ENCODE measurements at regions not wholly inside any gene's neighbourhood (a gene's known extent, or its start where the extent isn't known, plus 50 kb on each side); places are given as distances from the start of the nearest gene placed in this dataset.
A peak's percentile ranks its signal among the peaks of the same experiment; 100 is the strongest.

- no peak for DNase-seq (ENCODE audit: low read depth in 2 of 3, low spot score in 2 of 3)
Measured at GRCh38 chr9:106305428-106306133, 557.4 kb upstream of the ZNF462 start.

GRCh38 chr9:106307670-106308069 is 555.3 kb upstream of the ZNF462 start:
- DNase-seq (ENCODE audit: low read depth in 2 of 3, low spot score in 2 of 3), result peak in 2 of 3 donors; percentile 22 to 58

GRCh38 chr9:106309925-106310324 is 553.0 kb upstream of the ZNF462 start:
- DNase-seq (ENCODE audit: low read depth in 2 of 3, low spot score in 2 of 3), result no peak

- DNase-seq (ENCODE audit: low read depth in 2 of 3, low spot score in 2 of 3), result peak in 1 of 3 donors; percentile 18
Measured at GRCh38 chr9:106310782-106311181, 552.2 kb upstream of the ZNF462 start.

GRCh38 chr9:106312906-106313305 is 550.1 kb upstream of the ZNF462 start:
- no peak for DNase-seq (ENCODE audit: low read depth in 2 of 3, low spot score in 2 of 3)

- no peak for DNase-seq (ENCODE audit: low read depth in 2 of 3, low spot score in 2 of 3)
Measured at GRCh38 chr9:106314476-106314875, 548.5 kb upstream of the ZNF462 start.

- DNase-seq (ENCODE audit: low read depth in 2 of 3, low spot score in 2 of 3), result no peak
Measured at GRCh38 chr9:106321394-106322180, 541.4 kb upstream of the ZNF462 start.

GRCh38 chr9:106322706-106323245 is 540.2 kb upstream of the ZNF462 start:
- no peak for DNase-seq (ENCODE audit: low read depth in 2 of 3, low spot score in 2 of 3)

- no peak for DNase-seq (ENCODE audit: low read depth in 2 of 3, low spot score in 2 of 3)
Measured at GRCh38 chr9:106324053-106324585, 538.8 kb upstream of the ZNF462 start.

GRCh38 chr9:106324591-106325280 is 538.2 kb upstream of the ZNF462 start:
- DNase-seq (ENCODE audit: low read depth in 2 of 3, low spot score in 2 of 3), result no peak

- no peak for DNase-seq (ENCODE audit: low read depth in 2 of 3, low spot score in 2 of 3)
Measured at GRCh38 chr9:106326493-106326892, 536.5 kb upstream of the ZNF462 start.

- no peak for DNase-seq (ENCODE audit: low read depth in 2 of 3, low spot score in 2 of 3)
Measured at GRCh38 chr9:106333481-106333880, 529.5 kb upstream of the ZNF462 start.

GRCh38 chr9:106334081-106334480 is 528.9 kb upstream of the ZNF462 start:
- DNase-seq (ENCODE audit: low read depth in 2 of 3, low spot score in 2 of 3), result no peak

GRCh38 chr9:106339882-106340281 is 523.1 kb upstream of the ZNF462 start:
- DNase-seq (ENCODE audit: low read depth in 2 of 3, low spot score in 2 of 3), result no peak

GRCh38 chr9:106350777-106351176 is 512.2 kb upstream of the ZNF462 start:
- peak in 1 of 3 donors; percentile 16 for DNase-seq (ENCODE audit: low read depth in 2 of 3, low spot score in 2 of 3)

GRCh38 chr9:106356924-106357323 is 506.0 kb upstream of the ZNF462 start:
- DNase-seq (ENCODE audit: low read depth in 2 of 3, low spot score in 2 of 3), result no peak

GRCh38 chr9:106358331-106358730 is 504.6 kb upstream of the ZNF462 start:
- DNase-seq (ENCODE audit: low read depth in 2 of 3, low spot score in 2 of 3), result no peak

- no peak for DNase-seq (ENCODE audit: low read depth in 2 of 3, low spot score in 2 of 3)
Measured at GRCh38 chr9:106376689-106377088, 486.3 kb upstream of the ZNF462 start.

- DNase-seq (ENCODE audit: low read depth in 2 of 3, low spot score in 2 of 3), result no peak
Measured at GRCh38 chr9:106383072-106383471, 479.9 kb upstream of the ZNF462 start.

- DNase-seq (ENCODE audit: low read depth in 2 of 3, low spot score in 2 of 3), result no peak
Measured at GRCh38 chr9:106387965-106388364, 475.0 kb upstream of the ZNF462 start.

- DNase-seq (ENCODE audit: low read depth in 2 of 3, low spot score in 2 of 3), result no peak
Measured at GRCh38 chr9:106393226-106393625, 469.7 kb upstream of the ZNF462 start.

Measured in hematopoietic multipotent progenitor cell (in vitro differentiated cells).